GM23338 (cell line): ENCODE measurements at regions not wholly inside any gene's neighbourhood (a gene's known extent, or its start where the extent isn't known, plus 50 kb on each side); places are given as distances from the start of the nearest gene placed in this dataset.
"Not testable (repeated sequence)": the region's sequence is repeated elsewhere in the genome, so short reads cannot be mapped to it uniquely, and the experiment has no call there.

ENCODE experiments used
- CREB1 ChIP-seq: fragments of 250-450 bp; sonication (Bioruptor Pico); IDR thresholded peaks from 2 replicates; pipeline ENCODE4 v1.5.0; 2020; ENCODE audit warnings: low read depth, mild to moderate bottlenecking, moderate library complexity
- CTCF ChIP-seq, 2 experiments: fragments of 200-600 bp in 1 of 2; sonication (generic) in 1 of 2; conservative IDR thresholded peaks; 2 replicates each; pipeline versions ENCODE4 v1.5.1 to v1.6.1; 2016 to 2017; ENCODE audit warnings: antibody characterized with exemption in 2 of 2, low read depth in 2 of 2, mild to moderate bottlenecking in 2 of 2, moderate library complexity in 1 of 2
- EZH2 ChIP-seq: fragments of 200-600 bp; sonication (generic); IDR thresholded peaks from one replicate; pipeline ENCODE4 v1.8.0; 2017; ENCODE audit warnings: antibody characterized with exemption, mild to moderate bottlenecking, low read depth; ENCODE audit not compliant: unreplicated experiment
- EZH2phosphoT487 ChIP-seq: fragments of 200-600 bp; sonication (generic); IDR thresholded peaks from one replicate; pipeline ENCODE4 v1.8.1; 2018; ENCODE audit warnings: antibody characterized with exemption; ENCODE audit not compliant: unreplicated experiment
- POLR2AphosphoS5 ChIP-seq: IDR thresholded peaks from 2 replicates; pipeline ENCODE4 v1.6.1; 2016; ENCODE audit warnings: antibody characterized with exemption, low read depth
- REST ChIP-seq: IDR thresholded peaks from one replicate; pipeline ENCODE4 v1.6.1; 2018; ENCODE audit warnings: antibody characterized with exemption; ENCODE audit not compliant: unreplicated experiment
- STAT1 ChIP-seq: IDR thresholded peaks from one replicate; pipeline ENCODE4 v1.6.1; 2016; ENCODE audit warnings: antibody characterized with exemption; ENCODE audit not compliant: unreplicated experiment
- ZNF331 ChIP-seq: fragments of 250-450 bp; sonication (Bioruptor Pico); IDR thresholded peaks from 2 replicates; pipeline ENCODE4 v1.5.0; 2020; ENCODE audit warnings: low read depth, mild to moderate bottlenecking, moderate library complexity

GRCh38 chr11:109064618-109065311 is 357.2 kb upstream of the C11orf87 start:
- not testable (repeated sequence) for TF ChIP-seq CTCF (conservative IDR thresholded peaks at IDR 0.05; ENCODE audit: low read depth in 2 of 2); EZH2; POLR2AphosphoS5; REST; EZH2phosphoT487; ZNF331; STAT1; CREB1 (CRISPR knock-in tag)
